ENCODE measurements at regions not wholly inside any gene's neighbourhood (a gene's known extent, or its start where the extent isn't known, plus 50 kb on each side); places are given as distances from the start of the nearest gene placed in this dataset.

- Histone ChIP-seq H3K27me3 (ENCODE audit: low read depth) (no peaks in the 10 kb centered on the region), H3K4me1 (no peaks in the 10 kb centered on the region), H3K27ac (replicated peaks) (no peak overlapping the region), H3K36me3 (no peaks in the 10 kb centered on the region), H3K9me3 (replicated peaks) (no peaks in the 10 kb centered on the region), H3K4me3 (no peak overlapping the region)
- no peak for DNase-seq
- TF ChIP-seq CTCF (IDR thresholded peaks at IDR 0.05; ENCODE audit: borderline replicate concordance) = no peak
- intact Hi-C loops (cut with micrococcal nuclease) = no loop called here
Measured at GRCh38 chr14:58820032-58820431, 182.3 kb downstream of the DACT1 start.

DNA sequence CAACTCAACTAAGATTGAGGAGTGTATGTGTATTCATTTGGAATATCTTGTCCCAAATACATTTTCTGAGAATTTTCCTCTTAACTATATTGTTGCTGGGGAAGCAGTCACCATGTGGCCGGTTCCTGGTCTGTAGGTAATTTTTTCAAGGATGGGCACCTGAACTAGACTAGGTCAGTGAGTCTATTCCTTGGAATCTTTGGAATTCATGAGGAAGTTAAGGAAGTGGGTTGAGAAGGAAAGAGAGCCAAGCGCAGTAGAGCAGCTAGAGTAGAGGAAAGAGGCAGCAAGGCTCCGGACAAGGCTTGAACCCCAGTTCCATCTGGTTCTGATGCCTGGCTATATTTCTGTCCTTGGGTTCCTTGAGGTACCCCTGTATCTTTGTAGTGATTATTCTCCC, 183.7 kb downstream of the DACT1 start:
- Histone ChIP-seq H3K4me3 (no peak overlapping the region), H3K27me3 (ENCODE audit: low read depth) (no peaks in the 10 kb centered on the region), H3K4me1 (no peaks in the 10 kb centered on the region), H3K9me3 (replicated peaks) (no peaks in the 10 kb centered on the region), H3K36me3 (no peaks in the 10 kb centered on the region), H3K27ac (replicated peaks) (no peak overlapping the region)
- no peak for DNase-seq
- no peak for TF ChIP-seq CTCF (IDR thresholded peaks at IDR 0.05; ENCODE audit: borderline replicate concordance)
- intact Hi-C loops (cut with micrococcal nuclease) = no loop called here

- no peaks in the 10 kb centered on the region for H3K27me3 ChIP-seq (ENCODE audit: low read depth)
- peaks cover 8% of the 10 kb centered on the region for H3K9me3 ChIP-seq (replicated peaks)
- intact Hi-C loops (cut with micrococcal nuclease) = no loop called here
- TF ChIP-seq CTCF (IDR thresholded peaks at IDR 0.05; ENCODE audit: borderline replicate concordance) = no peak
- no peaks in the 10 kb centered on the region for H3K36me3 ChIP-seq
- no peaks in the 10 kb centered on the region for H3K4me1 ChIP-seq
- no peak for DNase-seq
- no peak overlapping the region for H3K27ac ChIP-seq (replicated peaks)
- H3K4me3 ChIP-seq = no peak overlapping the region
Measured at GRCh38 chr14:58822856-58823255, 185.1 kb downstream of the DACT1 start.

DNA sequence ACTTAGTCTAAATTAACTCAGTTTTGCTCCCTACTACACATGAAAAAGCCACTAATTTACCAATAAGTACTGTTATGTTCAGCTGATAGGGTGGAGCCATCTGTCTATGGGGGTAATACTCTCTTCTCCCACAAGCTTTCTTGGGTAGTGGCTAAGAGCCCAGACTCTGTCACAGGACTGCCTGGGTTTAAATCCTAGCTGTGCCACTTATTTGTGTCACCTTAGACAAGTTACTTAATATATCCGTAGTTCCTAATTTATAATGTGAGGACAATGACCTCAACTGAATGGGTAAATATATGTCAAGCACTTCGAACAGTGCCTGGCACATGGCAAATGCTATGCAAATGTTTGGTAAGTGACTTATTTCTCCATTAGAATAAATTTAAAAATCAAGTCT, 185.6 kb downstream of the DACT1 start:
- H3K9me3 ChIP-seq (replicated peaks) = peaks cover 8% of the 10 kb centered on the region
- TF ChIP-seq CTCF (IDR thresholded peaks at IDR 0.05; ENCODE audit: borderline replicate concordance) = no peak

DNA sequence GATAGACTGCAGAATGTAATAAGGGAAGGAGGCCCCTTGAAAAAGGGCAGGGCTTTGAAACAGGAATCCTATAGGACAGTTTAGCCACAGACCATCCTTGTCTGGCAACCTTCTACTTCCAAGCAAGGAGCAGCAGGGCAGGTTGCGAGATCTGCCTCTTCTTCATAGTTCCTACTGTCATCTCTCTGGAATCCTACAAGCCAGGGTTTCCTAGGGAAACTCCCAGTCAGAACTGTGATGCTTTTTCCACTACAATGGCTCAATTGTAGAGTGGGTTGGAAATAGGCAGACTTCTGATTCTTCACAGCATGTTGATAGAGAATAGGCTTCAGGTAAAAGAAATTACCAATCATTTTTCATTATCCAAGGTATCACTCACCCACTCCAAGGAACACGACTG, 186.3 kb downstream of the DACT1 start:
- intact Hi-C loops (cut with micrococcal nuclease) = no loop called here
- DNase-seq = no peak
- Histone ChIP-seq H3K9me3 (replicated peaks) (peaks cover 8% of the 10 kb centered on the region), H3K4me3 (no peak overlapping the region), H3K36me3 (no peaks in the 10 kb centered on the region), H3K27me3 (ENCODE audit: low read depth) (no peaks in the 10 kb centered on the region), H3K4me1 (no peaks in the 10 kb centered on the region), H3K27ac (replicated peaks) (no peak overlapping the region)
- no peak for TF ChIP-seq CTCF (IDR thresholded peaks at IDR 0.05; ENCODE audit: borderline replicate concordance)

More for the DNA sequence above, 185.6 kb downstream of the DACT1 start:
- Histone ChIP-seq H3K4me3 (no peak overlapping the region), H3K27me3 (ENCODE audit: low read depth) (no peaks in the 10 kb centered on the region), H3K27ac (replicated peaks) (no peak overlapping the region), H3K4me1 (no peaks in the 10 kb centered on the region), H3K36me3 (no peaks in the 10 kb centered on the region)
- intact Hi-C loops (cut with micrococcal nuclease) = no loop called here
- DNase-seq = no peak

DNA sequence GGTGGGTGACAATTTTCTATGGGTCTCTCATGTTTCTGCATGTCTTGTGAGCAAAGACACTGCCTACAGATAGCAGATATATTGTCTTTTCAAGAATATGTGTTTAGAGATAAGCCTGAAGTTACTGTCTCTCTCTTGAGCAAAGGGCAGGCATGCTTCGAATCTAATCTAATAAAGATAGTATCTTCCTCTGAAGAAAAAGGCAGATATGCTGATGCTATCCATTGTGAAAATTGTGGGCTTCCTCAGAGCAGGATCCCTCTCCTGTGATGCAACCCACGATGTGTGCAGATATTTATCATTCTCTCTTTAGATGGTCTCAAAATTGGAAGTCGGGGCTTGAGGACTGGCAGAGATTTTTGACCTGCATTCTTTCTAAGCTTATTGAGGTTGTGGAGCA, 187.0 kb downstream of the DACT1 start:
- Histone ChIP-seq H3K27ac (replicated peaks) (no peak overlapping the region), H3K4me3 (no peak overlapping the region), H3K27me3 (ENCODE audit: low read depth) (no peaks in the 10 kb centered on the region), H3K4me1 (no peaks in the 10 kb centered on the region), H3K9me3 (replicated peaks) (peaks cover 8% of the 10 kb centered on the region), H3K36me3 (no peaks in the 10 kb centered on the region)
- intact Hi-C loops (cut with micrococcal nuclease) = no loop called here
- no peak for DNase-seq
- TF ChIP-seq CTCF (IDR thresholded peaks at IDR 0.05; ENCODE audit: borderline replicate concordance) = no peak

Measured in left ventricle myocardium inferior (tissue), 1 donor.